ENCODE measurements at regions not wholly inside any gene's neighbourhood (a gene's known extent, or its start where the extent isn't known, plus 50 kb on each side); places are given as distances from the start of the nearest gene placed in this dataset.

DNA sequence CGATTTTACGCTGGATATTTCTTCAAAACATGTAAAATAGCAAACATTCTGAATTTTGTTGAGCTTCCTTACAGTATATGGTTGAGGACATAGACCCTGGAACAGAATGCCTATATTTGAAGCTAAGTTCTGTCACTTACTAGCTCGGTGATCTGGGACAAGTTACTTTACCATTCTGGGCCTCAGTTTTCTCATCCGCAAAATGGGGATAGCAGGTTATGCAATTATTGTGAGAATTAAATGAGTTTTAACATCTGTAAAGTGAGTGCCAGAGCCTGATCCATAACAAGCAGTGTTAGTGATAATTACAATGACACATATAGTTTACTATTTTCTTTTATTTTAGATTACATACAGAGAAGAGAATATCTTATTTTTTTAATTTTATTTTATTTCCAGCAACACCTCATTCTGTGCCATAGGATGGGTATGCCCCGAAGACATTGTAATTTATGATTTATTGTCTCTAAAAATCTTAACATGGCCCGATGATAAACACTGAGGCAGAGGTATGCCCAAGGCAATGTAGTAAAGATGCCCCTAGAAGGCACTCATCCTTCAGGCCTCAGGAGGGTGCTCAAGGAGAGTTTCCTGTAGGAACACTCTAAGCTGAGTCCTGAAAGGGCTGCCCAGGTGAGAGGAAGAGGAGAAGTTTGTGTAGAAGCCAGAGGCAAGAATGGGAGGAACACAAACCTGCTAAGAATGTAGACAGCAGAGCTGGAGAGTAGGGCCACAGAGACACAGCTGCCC is 250.9 kb downstream of the BCL11A start:
- WGBS (ENCODE audit: insufficient coverage, insufficient replicate concordance, low lambda C conversion rate, missing lambda C conversion rate), result 64% methylated on average over 6 of the region's 6 CpGs
- intact Hi-C loops (cut with micrococcal nuclease; ENCODE audit: unreplicated experiment) (no loop called here), in situ Hi-C loops (cut with MboI) (no loop called here)
- ChIA-PET RAD21 (ENCODE audit: unreplicated experiment) (no interaction called here), POLR2A (no interaction called here), SMC1A (ENCODE audit: uncharacterized antibody, unreplicated experiment) (interaction anchor here (1.1 kb wide), 1 partner anchor 55 kb away, joined by 3 read pairs; no protein-coding TSS in a partner anchor), CTCF (no interaction called here)
- H3K9ac ChIP-seq (ENCODE audit: control insufficient read depth, insufficient read depth, low read length), result no peak overlapping the region
- H3K27me3 ChIP-seq (replicated peaks in 1 of 2; ENCODE audit: control insufficient read depth in 2 of 2, insufficient read depth in 2 of 2, low read length in 1 of 2), result no peaks in the 10 kb centered on the region
- H3K4me3 ChIP-seq, result no peak overlapping the region
- FAIRE-seq, result no peak
- no peaks in the 10 kb centered on the region for H3K36me3 ChIP-seq (ENCODE audit: control insufficient read depth in 2 of 2, insufficient read depth in 2 of 2, low read length in 1 of 2)
- no peaks in the 10 kb centered on the region; the same call in 2 of the 3 replicates for H3K9me3 ChIP-seq (replicated peaks; ENCODE audit: control insufficient read depth, insufficient read depth, low read length)
- H4K20me1 ChIP-seq (ENCODE audit: control insufficient read depth, insufficient read depth), result no peaks in the 10 kb centered on the region
- ATAC-seq, result no peak
- TF ChIP-seq RAD21 (IDR thresholded peaks at IDR 0.05; ENCODE audit: insufficient read depth, low read depth, low read length), result 0 out of 2 replicates have a peak, but pooled peaks have one; percentile 23
- TF ChIP-seq, protein P1, sequence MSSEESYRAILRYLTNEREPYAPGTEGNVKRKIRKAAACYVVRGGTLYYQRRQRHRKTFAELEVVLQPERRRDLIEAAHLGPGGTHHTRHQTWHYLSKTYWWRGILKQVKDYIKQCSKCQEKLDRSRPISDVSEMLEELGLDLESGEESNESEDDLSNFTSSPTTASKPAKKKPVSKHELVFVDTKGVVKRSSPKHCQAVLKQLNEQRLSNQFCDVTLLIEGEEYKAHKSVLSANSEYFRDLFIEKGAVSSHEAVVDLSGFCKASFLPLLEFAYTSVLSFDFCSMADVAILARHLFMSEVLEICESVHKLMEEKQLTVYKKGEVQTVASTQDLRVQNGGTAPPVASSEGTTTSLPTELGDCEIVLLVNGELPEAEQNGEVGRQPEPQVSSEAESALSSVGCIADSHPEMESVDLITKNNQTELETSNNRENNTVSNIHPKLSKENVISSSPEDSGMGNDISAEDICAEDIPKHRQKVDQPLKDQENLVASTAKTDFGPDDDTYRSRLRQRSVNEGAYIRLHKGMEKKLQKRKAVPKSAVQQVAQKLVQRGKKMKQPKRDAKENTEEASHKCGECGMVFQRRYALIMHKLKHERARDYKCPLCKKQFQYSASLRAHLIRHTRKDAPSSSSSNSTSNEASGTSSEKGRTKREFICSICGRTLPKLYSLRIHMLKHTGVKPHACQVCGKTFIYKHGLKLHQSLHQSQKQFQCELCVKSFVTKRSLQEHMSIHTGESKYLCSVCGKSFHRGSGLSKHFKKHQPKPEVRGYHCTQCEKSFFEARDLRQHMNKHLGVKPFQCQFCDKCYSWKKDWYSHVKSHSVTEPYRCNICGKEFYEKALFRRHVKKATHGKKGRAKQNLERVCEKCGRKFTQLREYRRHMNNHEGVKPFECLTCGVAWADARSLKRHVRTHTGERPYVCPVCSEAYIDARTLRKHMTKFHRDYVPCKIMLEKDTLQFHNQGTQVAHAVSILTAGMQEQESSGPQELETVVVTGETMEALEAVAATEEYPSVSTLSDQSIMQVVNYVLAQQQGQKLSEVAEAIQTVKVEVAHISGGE (CRISPR knock-in tag; IDR thresholded peaks at IDR 0.05), result no peak
- no peak overlapping the region for H3K4me2 ChIP-seq (ENCODE audit: control insufficient read depth, insufficient read depth)
- BruUV-seq (replicated peaks), result no TSS peak
- no peaks in the 10 kb centered on the region for H3K4me1 ChIP-seq (ENCODE audit: control insufficient read depth, insufficient read depth, low read length)
- no peaks in the 10 kb centered on the region for H3K79me2 ChIP-seq (ENCODE audit: control insufficient read depth, insufficient read depth, low read length)
- H2AFZ ChIP-seq (ENCODE audit: control insufficient read depth, low read depth, low read length), result no peak overlapping the region
- no peak for DNase-seq (ENCODE audit: low read depth, low spot score)
- H3K27ac ChIP-seq (ENCODE audit: control insufficient read depth, insufficient read depth), result no peak overlapping the region

Data from GM12878 (cell line).